OCI-LY7 (cell line): ENCODE measurements at regions not wholly inside any gene's neighbourhood (a gene's known extent, or its start where the extent isn't known, plus 50 kb on each side); places are given as distances from the start of the nearest gene placed in this dataset.

ENCODE experiments used
- BruUV-seq: library from RNA; stranded (reverse); fragments of 400-500 nt; replicated peaks from 2 replicates; lab custom pipeline; 2021; lab: Mats Ljungman, UMichigan
- CTCF ChIA-PET: fragments of 300-600 bp; sonication (Branson Sonifier 250); formaldehyde crosslinking; loops from one replicate; lab custom pipeline; 2022; ENCODE audit warnings: antibody characterized with exemption; ENCODE audit not compliant: unreplicated experiment; lab: Charles Lee
- POLR2A ChIA-PET: fragments of 300-600 bp; sonication (Branson Sonifier 250); formaldehyde crosslinking; loops from one replicate; lab custom pipeline; 2022; ENCODE audit warnings: antibody characterized with exemption; lab: Charles Lee
- DNase-seq: peaks from one replicate; pipeline ENCODE4 v3.0.0-alpha.2; 2015; ENCODE audit warnings: low spot score
- H2AFZ ChIP-seq: fragments of 200-600 bp; sonication (generic), shearing (Covaris generic); 2 replicates; pipeline ENCODE4 v1.6.1; 2014; ENCODE audit warnings: mild to moderate bottlenecking, antibody characterized with exemption, low read length, moderate library complexity
- H3K27ac ChIP-seq: fragments of 200-600 bp; sonication (generic); 2 replicates; pipeline ENCODE4 v1.5.1; 2014; ENCODE audit warnings: mixed run types, low read depth, mild to moderate bottlenecking, moderate library complexity, low read length, inconsistent platforms; ENCODE audit not compliant: poor library complexity, severe bottlenecking
- H3K36me3 ChIP-seq: fragments of 200-600 bp; sonication (generic); 2 replicates; pipeline ENCODE4 v1.6.1; 2014; ENCODE audit warnings: mild to moderate bottlenecking, antibody characterized with exemption, low read length, moderate library complexity, mixed read lengths; ENCODE audit not compliant: insufficient read depth
- H3K4me1 ChIP-seq: fragments of 200-600 bp; sonication (generic); 2 replicates; pipeline ENCODE4 v1.5.1; 2014; ENCODE audit warnings: mild to moderate bottlenecking, low read length; ENCODE audit not compliant: insufficient read depth, poor library complexity, severe bottlenecking
- H3K4me2 ChIP-seq: fragments of 200-600 bp; sonication (generic); 2 replicates; pipeline ENCODE4 v1.6.1; 2014; ENCODE audit warnings: mild to moderate bottlenecking, low read length
- H3K4me3 ChIP-seq: fragments of 200-600 bp; sonication (generic); 2 replicates; pipeline ENCODE4 v1.5.1; 2014; ENCODE audit warnings: mild to moderate bottlenecking, low read depth, low read length; ENCODE audit not compliant: poor library complexity, severe bottlenecking
- H3K79me2 ChIP-seq: fragments of 200-600 bp; sonication (generic); 2 replicates; pipeline ENCODE4 v1.6.1; 2016; ENCODE audit warnings: low read depth, mild to moderate bottlenecking, low read length, moderate library complexity, mixed read lengths; ENCODE audit not compliant: insufficient read depth
- H3K9me2 ChIP-seq: fragments of 200-600 bp; sonication (generic); 2 replicates; pipeline ENCODE4 v1.6.1; 2016; ENCODE audit warnings: mild to moderate bottlenecking, low read length, mixed read lengths; ENCODE audit not compliant: insufficient read depth
- H3K9me3 ChIP-seq: fragments of 200-600 bp; sonication (generic); 2 replicates; pipeline ENCODE4 v1.6.1; 2014; ENCODE audit warnings: mild to moderate bottlenecking, mixed run types, low read length, mixed read lengths
- H4K20me1 ChIP-seq: fragments of 200-600 bp; sonication (generic); 2 replicates; pipeline ENCODE4 v1.6.1; 2014; ENCODE audit warnings: mild to moderate bottlenecking, antibody characterized with exemption, low read length, moderate library complexity, mixed read lengths; ENCODE audit not compliant: insufficient read depth
- CTCF ChIP-seq: fragments of 200-600 bp; sonication (generic); conservative IDR thresholded peaks from 2 replicates; pipeline ENCODE4 v1.5.1; 2014; ENCODE audit warnings: mild to moderate bottlenecking, antibody characterized with exemption, low read length, moderate library complexity, mixed read lengths
- EZH2phosphoT487 ChIP-seq: fragments of 200-600 bp; sonication (generic); IDR thresholded peaks from 2 replicates; pipeline ENCODE4 v1.6.1; 2018; ENCODE audit warnings: low read depth, borderline replicate concordance, mild to moderate bottlenecking, mixed run types, antibody characterized with exemption, low read length, moderate library complexity, mixed read lengths
- intact Hi-C: fragments of 100-400 bp; cut with micrococcal nuclease; formaldehyde crosslinking; loops from one replicate; pipeline ENCODE4 v1.10.0; 2022; ENCODE audit not compliant: unreplicated experiment

GRCh38 chr6:37106982-37107491 is 62.9 kb upstream of the PIM1 start:
- TF ChIP-seq EZH2phosphoT487, result no peak
- no peak for TF ChIP-seq CTCF

GRCh38 chr6:37109714-37110499 is 60.0 kb upstream of the PIM1 start:
- ChIA-PET CTCF (no interaction called here), POLR2A (interaction anchor here (0.6 to 1.3 kb wide), 7 partner anchors 8 to 61 kb away, joined by 3 to 5 read pairs (median 3); no protein-coding TSS in a partner anchor)
- Histone ChIP-seq H3K4me2 (no peak overlapping the region), H3K27ac (no peak overlapping the region), H3K79me2 (no peaks in the 10 kb centered on the region), H3K4me1 (peaks cover 8% of the 10 kb centered on the region), H3K4me3 (no peak overlapping the region), H4K20me1 (no peaks in the 10 kb centered on the region), H3K9me2 (no peaks in the 10 kb centered on the region), H3K9me3 (no peaks in the 10 kb centered on the region), H3K36me3 (no peaks in the 10 kb centered on the region), H2AFZ (no peak overlapping the region)
- DNase-seq, result no peak
- no peak for TF ChIP-seq CTCF
- TF ChIP-seq EZH2phosphoT487, result no peak
- intact Hi-C loops, result no loop called here
- no TSS peak for BruUV-seq

More at GRCh38 chr6:37106982-37107491, 62.9 kb upstream of the PIM1 start:
- Histone ChIP-seq H3K36me3 (no peaks in the 10 kb centered on the region), H3K9me3 (no peaks in the 10 kb centered on the region), H3K4me2 (no peak overlapping the region), H3K9me2 (no peaks in the 10 kb centered on the region), H3K27ac (no peak overlapping the region), H2AFZ (no peak overlapping the region), H3K79me2 (no peaks in the 10 kb centered on the region), H3K4me3 (no peak overlapping the region), H4K20me1 (no peaks in the 10 kb centered on the region), H3K4me1 (peaks cover 37% of the 10 kb centered on the region)
- DNase-seq, result no peak
- CTCF ChIA-PET, result no interaction called here
- POLR2A ChIA-PET, result no interaction called here
- BruUV-seq, result no TSS peak
- intact Hi-C loops, result no loop called here
